Esophagus squamous epithelium (tissue), 4 donors: ENCODE measurements at regions not wholly inside any gene's neighbourhood (a gene's known extent, or its start where the extent isn't known, plus 50 kb on each side); places are given as distances from the start of the nearest gene placed in this dataset.
"Not testable (repeated sequence)": the region's sequence is repeated elsewhere in the genome, so short reads cannot be mapped to it uniquely, and the experiment has no call there.

ENCODE experiments used
- POLR2A ChIP-seq, 4 donors: fragments of 450-650 bp; IDR thresholded peaks; one replicate each; pipeline ENCODE4 v1.6.1; 2017; ENCODE audit warnings: antibody characterized with exemption in 4 of 4, mild to moderate bottlenecking in 4 of 4, moderate library complexity in 3 of 4
- TF ChIP-seq, protein P1 (sequence below), 6 experiments: fragments of 450-650 bp in 4 of 6; fragments of 200-600 bp in 2 of 6; sonication (generic) in 2 of 6; IDR thresholded peaks; one replicate each; pipeline ENCODE4 v1.5.1; 2016 to 2019; ENCODE audit warnings: antibody characterized with exemption in 6 of 6, mild to moderate bottlenecking in 4 of 6, moderate library complexity in 4 of 6

DNA sequence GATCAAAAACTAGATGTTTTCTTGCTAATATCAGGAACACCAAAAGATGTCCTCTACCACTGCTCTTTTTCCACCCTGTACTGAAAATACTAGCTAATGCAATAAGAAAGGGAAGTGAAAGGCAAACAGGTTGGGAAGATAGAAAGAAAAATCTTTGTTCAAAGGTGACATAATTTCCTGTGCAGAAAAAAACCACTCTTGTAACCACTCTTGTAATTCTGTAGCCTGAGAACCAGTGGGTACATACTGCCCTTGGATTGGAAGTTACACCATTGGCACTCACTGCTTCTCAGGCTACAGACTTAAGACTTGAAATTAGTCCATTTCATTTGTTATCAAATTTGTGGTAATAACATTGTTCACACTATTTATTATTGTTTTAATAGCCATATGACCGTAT is 263.0 kb upstream of the TGIF2LX start:
- not testable (repeated sequence) for TF ChIP-seq POLR2A (IDR thresholded peaks at IDR 0.05)
- TF ChIP-seq, protein P1, sequence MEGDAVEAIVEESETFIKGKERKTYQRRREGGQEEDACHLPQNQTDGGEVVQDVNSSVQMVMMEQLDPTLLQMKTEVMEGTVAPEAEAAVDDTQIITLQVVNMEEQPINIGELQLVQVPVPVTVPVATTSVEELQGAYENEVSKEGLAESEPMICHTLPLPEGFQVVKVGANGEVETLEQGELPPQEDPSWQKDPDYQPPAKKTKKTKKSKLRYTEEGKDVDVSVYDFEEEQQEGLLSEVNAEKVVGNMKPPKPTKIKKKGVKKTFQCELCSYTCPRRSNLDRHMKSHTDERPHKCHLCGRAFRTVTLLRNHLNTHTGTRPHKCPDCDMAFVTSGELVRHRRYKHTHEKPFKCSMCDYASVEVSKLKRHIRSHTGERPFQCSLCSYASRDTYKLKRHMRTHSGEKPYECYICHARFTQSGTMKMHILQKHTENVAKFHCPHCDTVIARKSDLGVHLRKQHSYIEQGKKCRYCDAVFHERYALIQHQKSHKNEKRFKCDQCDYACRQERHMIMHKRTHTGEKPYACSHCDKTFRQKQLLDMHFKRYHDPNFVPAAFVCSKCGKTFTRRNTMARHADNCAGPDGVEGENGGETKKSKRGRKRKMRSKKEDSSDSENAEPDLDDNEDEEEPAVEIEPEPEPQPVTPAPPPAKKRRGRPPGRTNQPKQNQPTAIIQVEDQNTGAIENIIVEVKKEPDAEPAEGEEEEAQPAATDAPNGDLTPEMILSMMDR (IDR thresholded peaks at IDR 0.05) = not testable (repeated sequence)
